Endodermal cell (in vitro differentiated cells): ENCODE measurements at regions not wholly inside any gene's neighbourhood (a gene's known extent, or its start where the extent isn't known, plus 50 kb on each side); places are given as distances from the start of the nearest gene placed in this dataset.

Source experiments
- DNase-seq: peaks from one replicate; pipeline ENCODE4 v3.0.0-alpha.2; 2017
- H3K27ac ChIP-seq: 2 replicates; pipeline ENCODE4 v1.5.1; 2013; ENCODE audit warnings: mild to moderate bottlenecking, low read depth, low read length, moderate library complexity
- H3K27me3 ChIP-seq: 2 replicates; pipeline ENCODE4 v1.6.1; 2013; ENCODE audit warnings: mild to moderate bottlenecking, low read length, moderate library complexity; ENCODE audit not compliant: insufficient read depth, control insufficient read depth, poor library complexity, severe bottlenecking
- H3K36me3 ChIP-seq: 2 replicates; pipeline ENCODE4 v1.7.0; 2013; ENCODE audit warnings: mild to moderate bottlenecking, low read length, moderate library complexity; ENCODE audit not compliant: control insufficient read depth, insufficient read depth
- H3K4me1 ChIP-seq: one replicate; pipeline ENCODE4 v1.7.0; 2013; ENCODE audit warnings: low read length; ENCODE audit not compliant: control insufficient read depth, insufficient read depth
- H3K4me3 ChIP-seq: 2 replicates; pipeline ENCODE4 v1.5.1; 2013; ENCODE audit warnings: mild to moderate bottlenecking, low read length, moderate library complexity
- H3K9ac ChIP-seq: 2 replicates; pipeline ENCODE4 v1.6.1; 2013; ENCODE audit warnings: mild to moderate bottlenecking, low read length, moderate library complexity; ENCODE audit not compliant: poor library complexity, severe bottlenecking; ENCODE audit errors: extremely low read depth
- H3K9me3 ChIP-seq: 2 replicates; pipeline ENCODE4 v1.6.1; 2013; ENCODE audit warnings: mild to moderate bottlenecking, low read length, moderate library complexity; ENCODE audit not compliant: control insufficient read depth
- H3K27ac Mint-ChIP-seq: 2 replicates; pipeline ENCODE4 v1.8.0; 2020; ENCODE audit warnings: mixed read lengths
- H3K27me3 Mint-ChIP-seq: 2 replicates; pipeline ENCODE4 v1.8.0; 2021; ENCODE audit warnings: mild to moderate bottlenecking, mixed read lengths; ENCODE audit not compliant: insufficient read depth
- H3K36me3 Mint-ChIP-seq: 2 replicates; pipeline ENCODE4 v1.8.0; 2020; ENCODE audit warnings: low read depth, mixed read lengths
- H3K4me1 Mint-ChIP-seq: 2 replicates; pipeline ENCODE4 v1.8.0; 2020; ENCODE audit warnings: mixed read lengths
- H3K4me3 Mint-ChIP-seq: 2 replicates; pipeline ENCODE4 v1.8.0; 2020; ENCODE audit warnings: mild to moderate bottlenecking, moderate library complexity, mixed read lengths
- H3K9me3 Mint-ChIP-seq: 2 replicates; pipeline ENCODE4 v1.8.0; 2020; ENCODE audit warnings: mild to moderate bottlenecking, mixed read lengths
- WGBS, 2 experiments: methylation state at CpG; one replicate each; pipeline versions ENCODE4 v1.1.5 to v1.1.7; 2013; ENCODE audit warnings: missing lambda C conversion rate in 2 of 2, mixed read lengths in 1 of 2; ENCODE audit not compliant: insufficient coverage in 1 of 2, insufficient read length in 1 of 2; 5-methylcytosine and 5-hydroxymethylcytosine counted together
- TF ChIP-seq, protein P1 (sequence below): fragments of 200-600 bp; sonication (generic); conservative IDR thresholded peaks from 2 replicates; pipeline ENCODE4 v1.5.0; 2021; ENCODE audit warnings: antibody characterized with exemption, mild to moderate bottlenecking

DNA sequence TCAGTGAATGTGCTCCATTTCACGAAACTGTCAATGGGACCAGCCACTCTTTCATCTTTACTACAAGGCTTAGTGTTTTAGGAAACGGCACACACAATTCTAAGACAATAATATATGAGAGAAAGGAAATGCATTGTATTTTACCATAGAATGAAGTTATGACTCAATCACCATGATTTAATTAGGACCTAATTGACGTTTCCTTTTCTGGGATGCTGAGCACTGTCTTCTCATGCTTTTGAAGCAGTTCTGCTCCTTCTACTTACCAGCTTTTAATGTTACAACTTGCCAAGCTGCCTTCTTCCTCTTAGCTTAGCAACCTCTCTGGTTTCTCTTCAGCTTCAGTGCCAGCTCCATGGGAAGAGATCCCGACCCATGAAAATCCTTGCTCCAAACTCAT is 94.3 kb upstream of the SERPINE2 start:
- H3K4me3 Mint-ChIP-seq = no peak overlapping the region
- no peaks in the 10 kb centered on the region for H3K27me3 ChIP-seq
- H3K27ac ChIP-seq = no peak overlapping the region
- no peak overlapping the region for H3K27ac Mint-ChIP-seq
- peaks cover 4% of the 10 kb centered on the region for H3K9me3 ChIP-seq
- no peak overlapping the region for H3K4me3 ChIP-seq
- H3K9ac ChIP-seq = no peak overlapping the region
- DNase-seq = no peak
- H3K36me3 ChIP-seq = no peaks in the 10 kb centered on the region
- H3K4me1 ChIP-seq = no peaks in the 10 kb centered on the region
- WGBS, 2 experiments = 87 to 100% methylated on average over 1 to 4 of the region's 4 CpGs
- TF ChIP-seq, protein P1, sequence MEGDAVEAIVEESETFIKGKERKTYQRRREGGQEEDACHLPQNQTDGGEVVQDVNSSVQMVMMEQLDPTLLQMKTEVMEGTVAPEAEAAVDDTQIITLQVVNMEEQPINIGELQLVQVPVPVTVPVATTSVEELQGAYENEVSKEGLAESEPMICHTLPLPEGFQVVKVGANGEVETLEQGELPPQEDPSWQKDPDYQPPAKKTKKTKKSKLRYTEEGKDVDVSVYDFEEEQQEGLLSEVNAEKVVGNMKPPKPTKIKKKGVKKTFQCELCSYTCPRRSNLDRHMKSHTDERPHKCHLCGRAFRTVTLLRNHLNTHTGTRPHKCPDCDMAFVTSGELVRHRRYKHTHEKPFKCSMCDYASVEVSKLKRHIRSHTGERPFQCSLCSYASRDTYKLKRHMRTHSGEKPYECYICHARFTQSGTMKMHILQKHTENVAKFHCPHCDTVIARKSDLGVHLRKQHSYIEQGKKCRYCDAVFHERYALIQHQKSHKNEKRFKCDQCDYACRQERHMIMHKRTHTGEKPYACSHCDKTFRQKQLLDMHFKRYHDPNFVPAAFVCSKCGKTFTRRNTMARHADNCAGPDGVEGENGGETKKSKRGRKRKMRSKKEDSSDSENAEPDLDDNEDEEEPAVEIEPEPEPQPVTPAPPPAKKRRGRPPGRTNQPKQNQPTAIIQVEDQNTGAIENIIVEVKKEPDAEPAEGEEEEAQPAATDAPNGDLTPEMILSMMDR = no peak
- no peaks in the 10 kb centered on the region for H3K27me3 Mint-ChIP-seq
- peaks cover 4% of the 10 kb centered on the region for H3K9me3 Mint-ChIP-seq
- H3K4me1 Mint-ChIP-seq = peaks cover 3% of the 10 kb centered on the region
- H3K36me3 Mint-ChIP-seq = no peaks in the 10 kb centered on the region

DNA sequence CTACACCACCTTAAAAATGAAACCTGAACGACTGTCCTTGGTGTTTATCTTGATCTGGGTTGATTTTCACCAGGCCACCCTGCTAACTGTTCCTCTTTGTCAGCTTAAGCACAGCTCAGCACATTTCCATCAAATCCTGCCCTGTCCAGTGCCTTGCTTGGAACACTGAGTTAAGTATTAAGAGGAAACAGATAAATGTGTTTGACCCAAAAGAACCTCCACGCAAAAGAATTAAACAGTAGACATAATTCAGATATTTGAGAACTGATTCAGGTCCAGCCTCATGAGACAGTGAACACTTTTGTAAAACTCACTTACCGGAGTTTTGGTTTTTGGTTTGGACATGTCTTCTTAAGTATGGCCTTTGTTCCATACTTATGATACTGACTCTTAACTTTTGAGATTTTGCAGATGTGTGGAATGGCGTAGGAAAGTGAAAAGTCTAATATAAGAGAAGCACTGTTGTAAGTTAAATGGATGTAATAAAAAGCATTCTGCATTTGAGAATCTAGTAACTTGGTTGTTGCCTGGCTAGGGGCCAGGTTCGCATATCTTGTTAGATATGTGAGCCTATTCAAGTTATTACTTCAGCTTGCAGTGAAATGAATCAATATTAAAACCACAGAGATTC is 88.9 kb upstream of the SERPINE2 start:
- Histone ChIP-seq H3K9me3 (no peaks in the 10 kb centered on the region), H3K36me3 (no peaks in the 10 kb centered on the region), H3K4me1 (peaks cover 2% of the 10 kb centered on the region), H3K27me3 (no peaks in the 10 kb centered on the region), H3K27ac (no peak overlapping the region), H3K9ac (no peak overlapping the region), H3K4me3 (no peak overlapping the region)
- no peak overlapping the region for H3K4me3 Mint-ChIP-seq
- no peak overlapping the region for H3K27ac Mint-ChIP-seq
- no peak for DNase-seq
- no peaks in the 10 kb centered on the region for H3K27me3 Mint-ChIP-seq
- H3K4me1 Mint-ChIP-seq = peaks cover 7% of the 10 kb centered on the region
- 74 to 90% methylated on average over 3 to 5 of the region's 5 CpGs for WGBS, 2 experiments
- H3K36me3 Mint-ChIP-seq = no peaks in the 10 kb centered on the region
- H3K9me3 Mint-ChIP-seq = peaks cover 7% of the 10 kb centered on the region
- TF ChIP-seq, protein P1 = no peak

DNA sequence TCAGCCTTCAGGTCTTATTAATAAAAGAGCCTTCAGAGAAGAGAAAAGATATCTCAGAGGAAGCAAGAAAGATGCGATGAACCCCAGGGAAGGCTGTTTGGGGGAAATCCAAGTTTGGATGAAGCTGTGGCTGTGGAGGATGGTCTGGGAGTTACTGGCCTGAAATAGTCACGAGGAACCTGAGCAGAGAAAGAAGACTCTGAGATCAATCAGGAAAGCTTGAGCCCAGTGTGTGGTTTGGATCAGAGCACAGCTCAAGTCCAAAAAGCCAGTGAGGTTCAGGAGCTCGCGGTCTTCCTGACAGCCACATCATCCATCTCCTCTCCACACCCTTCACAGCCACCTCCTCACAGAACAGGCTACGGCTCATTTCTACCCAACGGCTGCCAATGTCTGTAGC is 87.4 kb upstream of the SERPINE2 start:
- Histone ChIP-seq H3K9me3 (no peaks in the 10 kb centered on the region), H3K4me1 (peaks cover 2% of the 10 kb centered on the region), H3K36me3 (no peaks in the 10 kb centered on the region), H3K9ac (no peak overlapping the region), H3K4me3 (no peak overlapping the region), H3K27me3 (no peaks in the 10 kb centered on the region), H3K27ac (no peak overlapping the region)
- DNase-seq = no peak
- peaks cover 4% of the 10 kb centered on the region for H3K4me1 Mint-ChIP-seq
- peaks cover 9% of the 10 kb centered on the region for H3K9me3 Mint-ChIP-seq
- no peak overlapping the region for H3K27ac Mint-ChIP-seq
- no peak overlapping the region for H3K4me3 Mint-ChIP-seq
- TF ChIP-seq, protein P1 = no peak
- 95 to 96% methylated on average over 5 to 6 of the region's 6 CpGs for whole genome bisulfite sequencing, 2 experiments
- no peaks in the 10 kb centered on the region for H3K36me3 Mint-ChIP-seq
- H3K27me3 Mint-ChIP-seq = no peaks in the 10 kb centered on the region
